ENCODE measurements at regions not wholly inside any gene's neighbourhood (a gene's known extent, or its start where the extent isn't known, plus 50 kb on each side); places are given as distances from the start of the nearest gene placed in this dataset.
A peak's percentile ranks its signal among the peaks of the same experiment; 100 is the strongest.
"Not testable (repeated sequence)": the region's sequence is repeated elsewhere in the genome, so short reads cannot be mapped to it uniquely, and the experiment has no call there.

DNA sequence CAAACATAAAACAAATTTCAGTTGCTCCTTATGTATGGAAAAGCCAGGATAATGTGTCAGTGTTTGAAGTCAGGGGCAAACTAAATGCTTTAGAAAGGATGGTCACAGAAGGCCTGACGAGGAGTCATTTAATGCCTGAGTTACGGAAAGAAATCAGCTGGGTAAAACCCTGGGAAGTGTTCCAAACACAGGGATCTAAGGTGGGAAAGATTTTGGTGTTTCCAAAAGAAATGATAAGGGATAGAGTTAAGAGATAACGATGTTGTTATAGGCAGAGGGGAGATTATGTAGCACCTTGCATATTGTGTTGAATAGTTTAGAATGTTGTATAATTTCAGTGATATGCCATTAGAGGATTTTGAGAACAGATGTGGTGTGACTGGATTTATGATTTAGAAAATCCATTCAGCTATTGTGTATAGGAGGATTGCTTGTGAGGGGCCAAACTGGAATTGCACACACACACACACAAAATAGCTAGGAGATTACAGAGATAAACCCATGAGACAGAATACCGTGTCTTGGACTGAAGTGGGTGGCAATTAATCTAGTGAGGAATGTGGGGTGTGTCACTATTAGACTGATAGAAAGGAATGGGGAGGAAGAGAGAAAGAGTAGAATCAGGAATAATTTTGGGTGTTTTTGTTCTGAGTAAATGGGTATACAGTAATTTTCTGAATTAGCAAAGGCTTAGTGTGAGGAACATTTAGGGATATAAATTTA lies 274.2 kb upstream of the DAB2 start:
- peak; percentile 9 for DNase-seq (ENCODE audit: low read depth)
- H3K4me3 ChIP-seq (ENCODE audit: low read length), result no peak overlapping the region
- TF ChIP-seq, protein P1, sequence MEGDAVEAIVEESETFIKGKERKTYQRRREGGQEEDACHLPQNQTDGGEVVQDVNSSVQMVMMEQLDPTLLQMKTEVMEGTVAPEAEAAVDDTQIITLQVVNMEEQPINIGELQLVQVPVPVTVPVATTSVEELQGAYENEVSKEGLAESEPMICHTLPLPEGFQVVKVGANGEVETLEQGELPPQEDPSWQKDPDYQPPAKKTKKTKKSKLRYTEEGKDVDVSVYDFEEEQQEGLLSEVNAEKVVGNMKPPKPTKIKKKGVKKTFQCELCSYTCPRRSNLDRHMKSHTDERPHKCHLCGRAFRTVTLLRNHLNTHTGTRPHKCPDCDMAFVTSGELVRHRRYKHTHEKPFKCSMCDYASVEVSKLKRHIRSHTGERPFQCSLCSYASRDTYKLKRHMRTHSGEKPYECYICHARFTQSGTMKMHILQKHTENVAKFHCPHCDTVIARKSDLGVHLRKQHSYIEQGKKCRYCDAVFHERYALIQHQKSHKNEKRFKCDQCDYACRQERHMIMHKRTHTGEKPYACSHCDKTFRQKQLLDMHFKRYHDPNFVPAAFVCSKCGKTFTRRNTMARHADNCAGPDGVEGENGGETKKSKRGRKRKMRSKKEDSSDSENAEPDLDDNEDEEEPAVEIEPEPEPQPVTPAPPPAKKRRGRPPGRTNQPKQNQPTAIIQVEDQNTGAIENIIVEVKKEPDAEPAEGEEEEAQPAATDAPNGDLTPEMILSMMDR (IDR thresholded peaks at IDR 0.05; ENCODE audit: insufficient read depth, low read depth, low read length, missing control alignments), result no peak

DNA sequence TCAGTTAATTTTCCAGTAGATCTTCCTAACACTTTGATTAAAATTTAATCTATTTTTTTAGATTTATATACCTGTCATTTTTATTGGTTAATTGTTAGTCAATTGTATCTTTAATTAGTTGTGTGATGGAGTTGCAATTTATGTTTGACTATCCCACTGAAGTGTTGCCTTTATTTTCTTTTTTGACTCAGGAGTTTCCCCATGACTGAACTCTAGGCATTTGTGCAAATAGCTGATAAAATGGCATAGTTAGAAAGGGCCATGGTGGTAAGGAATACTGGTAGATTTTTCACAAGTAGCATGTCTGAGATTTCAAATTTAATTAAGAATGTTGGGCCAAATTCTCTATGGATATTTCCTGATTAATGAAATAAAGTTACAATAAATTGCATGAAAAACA lies 273.1 kb upstream of the DAB2 start:
- no peak overlapping the region for H3K4me3 ChIP-seq (ENCODE audit: low read length)
- DNase-seq (ENCODE audit: low read depth), result no peak
- TF ChIP-seq, protein P1 (IDR thresholded peaks at IDR 0.05; ENCODE audit: insufficient read depth, low read depth, low read length, missing control alignments), result no peak

DNA sequence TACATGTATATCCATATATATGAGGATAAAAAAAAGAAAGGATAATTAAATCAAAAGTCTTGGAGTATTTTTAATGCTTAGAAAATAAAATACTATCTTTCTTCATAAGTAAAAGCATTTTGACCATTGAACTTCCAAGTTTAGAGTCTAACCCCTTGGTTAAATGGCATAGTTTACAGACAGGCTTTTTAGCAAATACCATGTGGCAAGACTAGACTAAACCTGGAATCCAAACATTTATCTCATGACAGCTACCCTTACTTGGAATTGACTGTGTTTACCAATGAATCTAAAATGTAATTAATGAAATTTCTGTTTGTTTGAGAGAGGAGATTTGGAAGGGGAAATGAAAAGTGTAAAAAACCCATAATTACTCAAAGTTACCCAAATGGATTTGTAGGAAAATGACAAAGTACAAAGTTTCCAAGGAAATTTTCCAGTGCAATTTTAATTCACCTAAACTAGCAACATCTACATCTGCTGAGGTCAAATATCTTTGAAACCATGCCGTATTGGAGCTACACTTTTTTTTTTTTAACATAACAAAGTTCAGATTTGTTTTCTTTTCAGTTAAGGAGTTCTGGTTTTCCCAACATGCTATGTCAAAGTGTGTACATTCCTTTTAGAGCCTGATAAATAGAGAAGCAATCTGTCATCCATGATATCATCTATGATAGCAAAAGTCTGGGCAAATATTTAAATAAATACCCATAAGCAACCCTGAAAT lies 272.1 kb upstream of the DAB2 start:
- TF ChIP-seq, protein P1 (IDR thresholded peaks at IDR 0.05; ENCODE audit: insufficient read depth, low read depth, low read length, missing control alignments), result no peak
- no peak overlapping the region for H3K4me3 ChIP-seq (ENCODE audit: low read length)
- DNase-seq (ENCODE audit: low read depth), result no peak

DNA sequence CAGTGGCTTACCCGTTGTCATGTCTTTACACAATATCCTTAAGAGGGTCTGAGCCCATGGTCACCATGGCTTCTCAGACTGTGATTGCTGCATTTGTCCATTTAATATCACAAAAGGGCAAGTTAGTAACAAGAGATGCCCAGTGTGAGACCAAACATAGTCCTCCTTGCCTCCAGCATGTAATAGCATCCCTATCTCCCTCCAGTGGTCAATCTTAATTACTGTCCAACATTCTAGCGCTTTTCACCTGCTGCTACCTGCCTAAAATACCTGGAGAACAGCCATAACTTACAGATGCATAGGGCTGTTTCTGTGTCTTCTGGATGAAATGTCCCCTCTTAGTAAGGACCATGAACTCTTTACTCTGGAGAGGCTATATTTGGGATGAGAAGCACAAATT lies 267.2 kb upstream of the DAB2 start:
- peak; percentile 45 for DNase-seq (ENCODE audit: low read depth)
- no peak overlapping the region for H3K4me3 ChIP-seq (ENCODE audit: low read length)
- TF ChIP-seq, protein P1 (IDR thresholded peaks at IDR 0.05; ENCODE audit: insufficient read depth, low read depth, low read length, missing control alignments), result peak; percentile 47

GRCh38 chr5:39691136-39691535 lies 266.4 kb upstream of the DAB2 start:
- DNase-seq (ENCODE audit: low read depth), result no peak
- H3K4me3 ChIP-seq (ENCODE audit: low read length), result no peak overlapping the region
- TF ChIP-seq, protein P1 (IDR thresholded peaks at IDR 0.05; ENCODE audit: insufficient read depth, low read depth, low read length, missing control alignments), result no peak

- TF ChIP-seq, protein P1 (IDR thresholded peaks at IDR 0.05; ENCODE audit: insufficient read depth, low read depth, low read length, missing control alignments), result no peak
- no peak overlapping the region for H3K4me3 ChIP-seq (ENCODE audit: low read length)
- no peak for DNase-seq (ENCODE audit: low read depth)
Measured at GRCh38 chr5:39689919-39690318, 265.1 kb upstream of the DAB2 start.

- not testable (repeated sequence) for DNase-seq (ENCODE audit: low read depth); H3K4me3 ChIP-seq (ENCODE audit: low read length)
Measured at GRCh38 chr5:39687924-39688323, 263.1 kb upstream of the DAB2 start.
